ENCODE measurements at regions not wholly inside any gene's neighbourhood (a gene's known extent, or its start where the extent isn't known, plus 50 kb on each side); places are given as distances from the start of the nearest gene placed in this dataset.
A peak's percentile ranks its signal among the peaks of the same experiment; 100 is the strongest.

DNA sequence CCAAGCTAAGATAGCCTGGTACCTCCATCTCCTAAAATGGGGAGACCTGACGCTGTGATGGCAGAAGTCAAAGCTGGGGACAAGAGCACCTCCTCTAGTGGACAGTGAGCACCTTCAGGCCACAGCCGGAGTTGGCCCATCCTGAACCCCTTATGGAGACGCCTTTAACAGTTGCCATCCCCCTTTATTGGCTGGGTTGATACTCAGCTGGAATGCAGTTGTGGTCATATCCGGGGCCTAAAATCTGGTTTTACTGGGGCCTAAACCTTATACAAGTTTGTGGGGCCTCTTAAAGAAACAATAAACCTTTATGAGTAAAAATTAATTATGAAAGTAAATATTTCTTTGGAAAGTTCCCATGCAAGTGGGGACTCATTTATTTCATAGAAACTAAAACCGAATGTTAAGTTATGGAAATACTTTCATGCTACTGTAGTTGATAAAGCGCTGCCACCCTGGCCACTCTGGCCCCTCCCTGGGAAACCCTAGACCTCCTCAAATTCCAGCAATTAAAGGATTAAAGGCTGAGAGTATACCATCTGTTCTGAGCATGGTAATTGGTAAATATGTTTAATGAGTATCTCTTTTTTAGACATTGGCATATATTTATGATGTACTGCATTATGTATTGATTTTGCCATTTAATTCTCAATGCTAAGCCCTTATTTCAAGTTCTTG lies 95.1 kb upstream of the SASH1 start:
- no peak overlapping the region for H3K4me3 ChIP-seq (ENCODE audit: low read depth, low read length)
- TF ChIP-seq, protein P1, sequence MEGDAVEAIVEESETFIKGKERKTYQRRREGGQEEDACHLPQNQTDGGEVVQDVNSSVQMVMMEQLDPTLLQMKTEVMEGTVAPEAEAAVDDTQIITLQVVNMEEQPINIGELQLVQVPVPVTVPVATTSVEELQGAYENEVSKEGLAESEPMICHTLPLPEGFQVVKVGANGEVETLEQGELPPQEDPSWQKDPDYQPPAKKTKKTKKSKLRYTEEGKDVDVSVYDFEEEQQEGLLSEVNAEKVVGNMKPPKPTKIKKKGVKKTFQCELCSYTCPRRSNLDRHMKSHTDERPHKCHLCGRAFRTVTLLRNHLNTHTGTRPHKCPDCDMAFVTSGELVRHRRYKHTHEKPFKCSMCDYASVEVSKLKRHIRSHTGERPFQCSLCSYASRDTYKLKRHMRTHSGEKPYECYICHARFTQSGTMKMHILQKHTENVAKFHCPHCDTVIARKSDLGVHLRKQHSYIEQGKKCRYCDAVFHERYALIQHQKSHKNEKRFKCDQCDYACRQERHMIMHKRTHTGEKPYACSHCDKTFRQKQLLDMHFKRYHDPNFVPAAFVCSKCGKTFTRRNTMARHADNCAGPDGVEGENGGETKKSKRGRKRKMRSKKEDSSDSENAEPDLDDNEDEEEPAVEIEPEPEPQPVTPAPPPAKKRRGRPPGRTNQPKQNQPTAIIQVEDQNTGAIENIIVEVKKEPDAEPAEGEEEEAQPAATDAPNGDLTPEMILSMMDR (IDR thresholded peaks at IDR 0.05; ENCODE audit: control insufficient read depth, extremely low read depth, insufficient read depth), result no peak
- DNase-seq (ENCODE audit: low read depth), result no peak

DNA sequence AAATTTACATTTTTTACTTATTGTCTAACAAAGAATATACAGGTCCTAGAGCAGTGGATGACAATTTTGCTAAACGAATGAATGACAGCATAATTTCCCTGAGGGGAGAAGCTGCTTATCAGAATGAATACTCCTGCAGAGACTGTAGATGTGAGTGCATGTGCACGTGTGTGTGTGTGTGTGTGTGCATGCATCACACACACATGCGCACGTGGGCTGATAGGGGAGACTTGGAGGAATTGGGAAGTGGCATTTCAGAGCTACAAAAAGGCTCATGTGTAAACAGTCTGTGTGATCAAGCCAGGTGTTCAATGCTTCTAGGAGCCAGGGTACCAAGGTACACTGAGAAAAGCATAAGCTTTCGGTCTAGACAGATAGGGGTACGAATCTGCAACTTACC lies 93.5 kb upstream of the SASH1 start:
- TF ChIP-seq, protein P1 (IDR thresholded peaks at IDR 0.05; ENCODE audit: control insufficient read depth, extremely low read depth, insufficient read depth), result no peak
- no peak for DNase-seq (ENCODE audit: low read depth)
- H3K4me3 ChIP-seq (ENCODE audit: low read depth, low read length), result no peak overlapping the region

DNA sequence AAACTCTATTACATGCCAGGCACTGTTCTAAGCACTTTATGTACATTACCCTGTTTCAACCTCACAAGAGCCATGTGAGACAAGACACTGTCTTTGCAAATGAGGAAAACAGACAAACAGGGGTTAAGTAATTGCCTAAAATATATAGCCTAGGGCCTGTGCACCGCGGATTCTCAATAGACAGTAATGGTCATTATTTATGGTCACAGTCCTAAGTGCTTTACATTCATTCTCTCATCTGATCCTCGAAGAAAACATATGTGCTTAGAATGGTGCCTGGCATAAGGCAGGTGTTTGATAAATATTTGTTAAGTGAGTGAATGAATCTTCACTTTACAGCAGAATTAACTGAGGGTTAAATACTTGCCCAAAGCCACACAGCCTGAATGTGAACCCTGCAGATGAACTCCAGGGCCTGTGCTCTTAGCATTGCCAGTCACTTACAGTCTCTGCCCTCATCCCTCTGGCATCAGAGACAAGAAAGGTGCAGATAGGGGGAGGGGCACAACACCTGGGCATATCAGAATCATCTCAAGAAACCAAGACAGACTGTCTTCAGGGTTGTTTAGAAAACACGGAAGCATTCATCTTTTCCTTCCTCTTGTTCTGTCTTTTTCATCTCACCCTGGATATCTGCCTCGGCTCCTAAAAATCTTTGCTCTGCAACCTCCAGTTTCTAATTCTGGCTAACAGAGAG lies 92.8 kb upstream of the SASH1 start:
- TF ChIP-seq, protein P1 (IDR thresholded peaks at IDR 0.05; ENCODE audit: control insufficient read depth, extremely low read depth, insufficient read depth), result no peak
- DNase-seq (ENCODE audit: low read depth), result no peak
- no peak overlapping the region for H3K4me3 ChIP-seq (ENCODE audit: low read depth, low read length)

DNA sequence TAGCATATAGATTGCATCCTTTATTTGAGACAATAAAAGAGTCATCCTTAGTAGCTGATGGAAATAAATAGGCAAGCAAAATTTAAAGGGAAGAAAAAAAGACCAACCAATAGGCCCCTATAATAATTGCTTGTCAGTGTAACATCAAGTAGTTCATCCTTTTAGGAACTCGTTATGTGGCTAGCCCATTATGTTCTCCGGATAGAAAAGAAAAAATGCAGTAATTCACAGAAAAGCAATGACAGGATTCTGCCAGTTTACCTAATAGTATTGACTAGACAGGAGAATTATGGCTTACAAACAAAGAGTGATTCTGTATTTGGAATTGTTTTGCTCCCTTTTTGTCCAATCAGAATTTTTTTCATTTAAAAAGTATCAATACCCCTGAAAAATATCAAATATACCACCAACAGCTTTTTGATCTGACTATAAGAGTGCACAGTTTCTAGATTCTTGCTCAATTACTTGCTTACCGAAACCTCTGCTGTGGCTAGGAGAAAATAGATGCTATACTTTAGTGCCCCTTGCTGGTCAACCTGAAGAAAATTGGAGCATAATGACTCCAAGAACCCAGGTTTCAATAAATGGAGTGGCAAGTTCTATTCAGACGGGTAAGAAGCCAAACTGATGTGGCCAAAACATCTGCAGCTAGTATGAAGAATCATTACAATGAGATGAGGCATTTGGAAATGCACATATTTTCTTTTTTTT lies 91.5 kb upstream of the SASH1 start:
- no peak overlapping the region for H3K4me3 ChIP-seq (ENCODE audit: low read depth, low read length)
- TF ChIP-seq, protein P1 (IDR thresholded peaks at IDR 0.05; ENCODE audit: control insufficient read depth, extremely low read depth, insufficient read depth), result peak; percentile 57
- DNase-seq (ENCODE audit: low read depth), result peak; percentile 26

DNA sequence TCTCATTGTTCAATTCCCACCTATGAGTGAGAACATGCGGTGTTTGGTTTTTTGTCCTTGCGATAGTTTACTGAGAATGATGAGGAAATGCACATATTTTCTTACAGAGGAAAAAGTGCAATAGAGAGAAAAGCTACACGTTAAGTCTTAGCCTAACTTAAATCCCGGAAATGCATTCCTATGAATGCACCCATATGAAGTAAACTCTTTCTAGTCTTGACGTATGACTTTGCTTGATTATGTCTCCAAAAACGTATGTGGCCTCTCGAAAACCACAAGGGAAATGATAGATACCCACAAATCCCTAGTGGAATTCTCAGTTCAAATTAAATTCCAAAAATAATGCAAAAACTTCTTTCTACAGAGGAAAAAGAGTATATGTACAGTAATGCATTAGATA lies 90.7 kb upstream of the SASH1 start:
- no peak for DNase-seq (ENCODE audit: low read depth)
- TF ChIP-seq, protein P1 (IDR thresholded peaks at IDR 0.05; ENCODE audit: control insufficient read depth, extremely low read depth, insufficient read depth), result no peak
- H3K4me3 ChIP-seq (ENCODE audit: low read depth, low read length), result no peak overlapping the region

DNA sequence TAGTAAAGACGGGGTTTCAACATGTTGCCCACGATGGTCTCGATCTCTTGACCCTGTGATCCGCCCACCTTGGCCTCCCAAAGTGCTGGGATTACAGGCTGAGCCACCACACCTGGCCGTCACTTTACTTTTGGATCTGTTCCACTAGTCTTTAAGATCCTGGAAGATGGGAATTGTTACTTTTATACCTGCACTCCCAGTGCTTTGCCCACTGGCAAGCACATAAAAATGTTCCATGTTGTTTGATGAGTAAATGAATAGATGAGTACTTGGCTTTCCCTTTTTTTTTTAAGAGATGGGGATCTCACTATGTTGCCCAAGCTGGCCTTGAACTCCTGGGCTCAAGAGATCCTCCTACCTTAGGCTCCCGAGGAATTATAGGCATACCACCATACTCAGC lies 84.8 kb upstream of the SASH1 start:
- no peak overlapping the region for H3K4me3 ChIP-seq (ENCODE audit: low read depth, low read length)
- TF ChIP-seq, protein P1 (IDR thresholded peaks at IDR 0.05; ENCODE audit: control insufficient read depth, extremely low read depth, insufficient read depth), result no peak
- DNase-seq (ENCODE audit: low read depth), result peak; percentile 95

Measured in LNCaP clone FGC (cell line).